GM21723 (cell line): ENCODE measurements at regions not wholly inside any gene's neighbourhood (a gene's known extent, or its start where the extent isn't known, plus 50 kb on each side); places are given as distances from the start of the nearest gene placed in this dataset.
A peak's percentile ranks its signal among the peaks of the same experiment; 100 is the strongest.
"Not testable (repeated sequence)": the region's sequence is repeated elsewhere in the genome, so short reads cannot be mapped to it uniquely, and the experiment has no call there.

Source experiments
- ATAC-seq: cut with Tn5 transposase; IDR thresholded peaks from one replicate; pipeline ENCODE4 v1.9.1; 2021; ENCODE audit warnings: mild to moderate bottlenecking, moderate library complexity; ENCODE audit not compliant: unreplicated experiment

DNA sequence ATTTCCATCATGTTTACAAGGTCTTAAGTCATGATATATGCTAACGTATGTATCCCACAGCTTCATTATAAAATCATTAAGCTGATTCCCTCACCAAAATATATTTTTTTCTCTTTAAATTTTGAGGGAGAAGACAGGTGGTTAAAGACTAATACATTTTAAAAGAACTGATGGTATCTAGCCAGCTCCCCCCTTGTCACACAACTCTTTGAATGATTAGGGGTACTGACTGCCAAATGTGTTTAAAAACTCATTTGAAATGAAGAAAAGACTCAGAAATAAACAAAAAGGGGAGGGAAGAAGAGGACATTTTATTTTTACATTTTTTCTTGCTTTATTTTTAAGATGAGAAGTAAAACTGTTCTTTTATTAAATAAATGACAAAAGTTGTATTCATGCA, 805.3 kb downstream of the SATB2 start:
- ATAC-seq = no peak

GRCh38 chr2:198645816-198646215, 811.9 kb downstream of the SATB2 start:
- no peak for ATAC-seq

DNA sequence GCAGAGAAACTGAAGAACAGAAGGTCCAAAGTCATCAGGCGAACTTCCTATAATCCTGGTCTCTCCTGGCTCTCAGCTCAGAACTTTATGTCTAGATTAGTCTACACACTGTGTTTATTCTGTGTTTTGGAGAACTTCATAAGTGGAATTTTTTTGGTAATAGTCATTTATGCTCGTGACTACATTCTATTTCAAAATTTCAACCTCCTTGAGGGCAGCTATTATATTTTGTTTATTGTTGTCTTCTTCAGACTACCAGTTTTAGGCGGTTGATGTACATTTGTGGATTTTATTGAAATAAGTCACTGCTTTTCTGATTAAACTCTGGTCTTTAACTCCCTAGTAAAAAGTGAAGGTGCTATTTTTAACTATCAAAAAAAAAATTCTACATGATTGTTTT, 816.6 kb downstream of the SATB2 start:
- no peak for ATAC-seq

DNA sequence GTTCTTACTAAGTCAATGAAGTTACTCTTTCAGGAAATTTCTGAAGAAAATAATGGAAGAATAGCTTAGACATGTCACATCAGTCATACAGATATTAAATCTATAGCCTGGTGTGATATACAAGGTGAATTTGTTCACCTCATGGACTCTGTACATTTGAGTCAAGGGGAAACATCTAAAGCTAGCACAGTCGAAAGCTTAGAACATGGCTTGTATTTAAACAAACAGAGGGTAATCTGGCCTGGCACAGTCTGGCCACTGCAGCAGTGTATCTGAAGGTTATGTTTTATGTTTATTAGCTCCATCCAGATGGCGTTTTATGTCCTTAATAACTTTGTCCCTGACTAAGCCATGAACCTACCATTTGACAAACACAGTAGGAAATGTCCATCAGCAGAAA, 817.3 kb downstream of the SATB2 start:
- ATAC-seq = no peak

GRCh38 chr2:198639580-198639979, 818.2 kb downstream of the SATB2 start:
- no peak for ATAC-seq

- ATAC-seq = no peak
Measured at GRCh38 chr2:198638577-198638976, 819.2 kb downstream of the SATB2 start.

DNA sequence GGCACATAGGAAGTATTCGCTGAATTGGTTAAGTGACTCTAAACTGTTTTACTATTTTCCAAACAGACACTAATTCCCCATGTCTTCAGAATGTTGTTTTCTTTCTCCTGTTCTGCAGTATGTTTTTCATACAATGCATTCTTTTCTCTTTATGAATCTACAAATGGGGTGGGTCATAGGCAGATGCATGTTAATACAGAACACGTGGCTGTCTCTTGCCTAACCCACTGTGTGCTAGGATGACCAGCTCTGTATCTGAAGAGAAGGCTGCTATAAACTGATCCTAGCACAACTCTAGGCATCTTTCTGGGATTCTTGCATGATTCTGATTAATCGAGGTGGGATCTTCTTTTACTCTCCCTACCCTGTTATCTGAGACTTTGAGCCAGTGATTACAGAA, 826.0 kb downstream of the PLCL1 start:
- no peak for ATAC-seq

- ATAC-seq = no peak
Measured at GRCh38 chr2:198628596-198628995, 824.2 kb downstream of the PLCL1 start.

- ATAC-seq = no peak
Measured at GRCh38 chr2:198622986-198623730, 818.8 kb downstream of the PLCL1 start.

- ATAC-seq = peak; percentile 71
Measured at GRCh38 chr2:198615972-198616371, 811.6 kb downstream of the PLCL1 start.

DNA sequence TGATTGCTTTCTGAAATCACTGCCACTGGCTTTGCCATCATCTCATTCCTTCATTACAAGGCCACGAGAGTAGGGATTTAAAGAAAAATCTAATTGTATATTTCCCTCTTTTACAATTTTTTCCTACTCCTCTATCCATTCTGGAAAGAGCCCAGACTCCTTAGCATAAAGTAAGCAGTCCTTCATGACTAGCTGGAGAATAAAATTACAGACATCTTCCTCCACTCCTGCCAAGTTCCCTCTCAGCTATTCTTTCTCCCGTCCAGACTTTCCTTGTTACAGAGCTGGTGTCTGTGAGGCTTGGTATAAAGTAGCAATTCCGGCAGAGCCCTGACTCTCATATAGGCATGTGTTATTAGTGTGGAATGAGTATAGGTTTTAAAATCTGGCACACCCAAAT, 806.8 kb downstream of the PLCL1 start:
- no peak for ATAC-seq

DNA sequence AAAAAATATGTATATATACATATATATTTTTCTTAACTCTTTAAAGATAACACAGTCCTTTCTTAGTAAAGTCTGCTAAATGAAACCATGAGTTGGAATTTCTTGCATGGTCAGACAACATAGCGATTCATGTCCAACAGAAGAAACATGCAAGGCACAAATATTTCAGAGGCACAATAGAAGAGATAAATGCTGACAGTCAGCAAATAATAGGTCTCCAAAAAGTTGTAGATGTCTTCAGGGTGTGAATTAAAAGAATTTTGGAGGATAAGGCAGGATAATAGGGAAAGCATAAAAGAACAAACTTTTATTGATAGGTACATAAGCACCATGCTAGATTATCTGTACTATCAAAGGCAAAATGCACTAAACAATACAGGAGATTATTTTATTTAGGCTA, 800.2 kb downstream of the PLCL1 start:
- no peak for ATAC-seq

DNA sequence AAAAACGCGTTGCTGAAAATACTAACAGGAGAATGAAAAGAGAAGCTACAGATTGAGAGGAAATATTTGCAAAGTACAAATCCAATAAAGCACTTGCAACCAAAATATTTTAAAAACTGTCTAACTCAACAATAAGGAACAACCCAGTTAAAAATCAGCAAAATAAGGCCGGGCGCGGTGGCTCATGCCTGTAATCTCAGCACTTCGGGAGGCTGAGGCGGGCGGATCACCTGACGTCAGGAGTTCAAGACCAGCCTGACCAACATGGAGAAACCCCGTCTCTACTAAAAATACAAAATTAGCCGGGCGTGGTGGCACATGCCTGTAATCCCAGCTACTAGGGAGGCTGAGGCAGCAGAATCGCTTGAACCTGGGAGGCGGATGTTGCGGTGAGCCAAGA, 798.6 kb downstream of the PLCL1 start:
- not testable (repeated sequence) for ATAC-seq

DNA sequence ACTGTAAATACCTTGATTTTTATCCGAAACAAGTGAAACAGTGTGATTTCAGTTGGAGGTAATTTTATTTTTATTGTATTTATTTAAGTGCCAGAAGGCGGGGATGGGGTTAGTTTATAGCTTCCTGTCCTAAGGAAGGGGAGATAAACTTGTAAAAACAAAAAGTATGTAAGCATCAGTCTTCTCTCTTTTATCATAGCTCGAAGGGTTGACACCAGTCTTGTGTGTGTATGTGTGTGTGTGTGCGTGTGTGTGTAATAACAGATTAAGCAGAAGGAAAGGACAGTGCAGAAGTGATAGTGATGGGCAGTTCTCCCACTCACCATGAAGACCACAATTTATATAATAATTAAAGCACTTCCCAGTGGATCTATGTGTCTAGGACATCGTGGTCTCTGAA, 793.3 kb downstream of the PLCL1 start:
- ATAC-seq = no peak

DNA sequence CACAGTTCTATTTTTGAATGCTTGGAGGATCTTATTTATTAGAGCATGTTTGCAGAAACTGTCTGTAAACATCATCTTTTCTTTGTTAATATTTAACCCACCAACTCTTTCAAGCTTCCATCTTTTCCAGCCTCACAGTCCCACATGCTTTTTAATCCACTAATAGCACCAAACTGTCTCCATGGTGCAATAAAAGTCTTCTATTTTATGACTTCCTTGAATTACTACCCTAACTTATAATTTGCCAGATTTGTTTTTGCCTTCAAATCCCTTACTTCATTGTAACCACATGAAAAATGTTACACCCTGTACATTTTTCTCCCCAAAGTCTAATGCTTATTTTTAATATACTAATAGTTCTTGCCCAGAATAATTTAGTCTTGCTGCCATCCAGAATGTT, 792.6 kb downstream of the PLCL1 start:
- ATAC-seq = no peak

GRCh38 chr2:198595721-198596120, 791.3 kb downstream of the PLCL1 start:
- ATAC-seq = no peak

DNA sequence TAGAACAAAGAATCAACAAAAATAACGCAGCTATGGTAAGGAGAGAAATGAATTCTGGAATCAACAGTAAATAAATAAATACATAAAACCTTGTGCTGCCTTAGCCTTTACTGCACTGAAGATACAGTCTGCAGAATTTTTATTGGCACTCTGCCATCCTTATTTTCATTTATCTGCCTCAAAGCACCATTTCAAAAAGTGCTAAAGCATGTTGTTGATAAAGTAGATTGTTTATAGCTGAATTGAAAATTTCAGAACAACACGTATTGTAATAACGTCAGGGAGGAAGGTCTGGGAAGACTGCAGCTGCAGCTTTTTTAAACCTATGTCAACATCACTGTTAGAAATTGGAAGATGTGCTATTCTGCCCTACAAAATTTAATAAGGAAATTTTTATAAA, 787.2 kb downstream of the PLCL1 start:
- no peak for ATAC-seq

DNA sequence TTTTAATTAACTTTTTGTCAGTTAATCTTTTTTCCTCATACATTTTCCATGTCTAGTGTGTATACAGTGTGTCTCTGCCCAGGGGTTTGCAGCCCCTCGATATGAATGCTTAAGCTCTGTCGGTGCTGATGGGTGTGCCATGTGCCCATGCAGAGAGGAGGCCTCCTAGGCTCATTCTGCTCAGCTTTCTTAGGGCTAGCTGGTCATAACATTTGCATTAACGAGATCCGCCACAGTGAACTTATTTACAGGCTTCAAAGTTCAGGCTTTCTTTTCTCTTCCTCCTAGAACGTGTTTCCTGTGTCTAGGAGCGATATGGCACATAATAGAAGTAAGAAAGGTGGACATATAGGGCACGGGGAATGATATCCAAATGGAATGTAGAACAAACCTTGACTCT, 783.3 kb downstream of the PLCL1 start:
- ATAC-seq = no peak

GRCh38 chr2:198587240-198587639, 782.8 kb downstream of the PLCL1 start:
- no peak for ATAC-seq

DNA sequence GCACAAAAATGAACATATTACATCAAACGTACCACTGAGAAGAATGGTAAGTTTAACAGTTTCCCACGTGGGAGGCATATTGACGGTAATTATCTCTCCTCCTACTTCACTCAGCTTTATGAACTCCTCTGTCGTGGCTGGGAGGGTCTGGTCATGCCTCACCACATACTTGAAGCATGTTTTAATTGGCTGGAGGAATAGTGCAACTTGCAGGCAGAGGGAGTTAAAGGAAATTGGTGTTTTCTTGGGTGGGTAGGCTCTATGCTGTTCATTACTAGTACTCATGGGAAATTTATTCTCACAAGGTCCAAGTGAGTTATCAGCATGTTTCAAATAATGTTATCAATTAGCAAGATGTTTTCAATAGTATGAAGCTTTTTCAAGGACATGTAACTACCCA, 767.0 kb downstream of the PLCL1 start:
- ATAC-seq = no peak

DNA sequence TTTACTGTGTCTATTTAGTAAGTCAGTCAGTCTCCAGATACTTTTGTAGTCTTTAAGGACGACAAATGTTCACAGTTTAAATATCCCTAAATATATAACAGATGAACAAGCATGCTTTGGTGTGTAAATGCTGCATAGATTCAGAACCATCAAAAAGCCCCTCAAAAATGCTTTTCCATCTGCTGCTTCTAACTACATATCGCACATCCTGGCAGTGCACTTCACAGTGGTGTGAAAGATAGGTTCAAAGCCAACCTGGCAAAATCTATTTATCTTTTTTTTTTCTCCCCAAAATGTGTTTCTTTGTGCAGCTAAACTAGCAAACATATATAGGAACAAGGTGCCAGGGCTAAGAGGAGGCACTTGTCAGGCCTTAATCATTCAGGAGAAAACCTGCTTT, 753.8 kb downstream of the PLCL1 start:
- ATAC-seq = no peak

DNA sequence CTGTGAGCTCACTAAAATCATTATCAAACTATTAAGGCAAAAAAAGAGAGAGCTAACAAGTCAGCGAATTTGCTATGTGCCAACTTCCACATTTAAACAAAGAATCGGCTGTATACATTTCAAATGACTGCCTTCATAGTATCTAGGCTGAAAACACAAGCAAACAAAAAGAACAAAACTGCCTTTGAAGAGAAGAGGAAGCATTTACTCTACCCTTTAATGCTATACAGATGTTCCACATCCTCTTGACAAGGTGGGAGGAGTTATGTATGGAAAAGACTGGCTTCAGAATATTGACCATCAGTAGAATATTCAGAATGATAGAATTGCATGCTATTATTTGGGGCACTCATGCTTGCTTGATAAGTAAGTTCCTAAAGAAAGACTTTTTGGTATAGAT, 741.7 kb downstream of the PLCL1 start:
- no peak for ATAC-seq

DNA sequence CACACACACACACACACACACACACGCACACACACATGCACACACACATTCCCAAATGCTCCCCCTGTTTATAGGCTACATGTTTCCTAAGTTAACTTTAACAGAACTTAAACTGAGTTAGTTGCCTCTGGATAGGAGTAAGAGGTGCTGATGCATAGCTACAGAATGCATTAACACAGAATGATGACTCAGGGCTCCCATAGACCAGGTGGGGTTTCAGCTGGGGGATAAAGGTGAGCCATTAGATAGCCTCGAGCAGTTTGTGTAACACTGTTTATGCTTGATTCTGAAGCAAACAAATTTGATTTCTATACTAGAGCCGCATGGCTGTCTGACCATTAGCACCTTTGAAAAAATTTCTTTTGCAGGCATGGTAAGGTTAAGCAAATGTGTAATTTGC, 741.0 kb downstream of the PLCL1 start:
- ATAC-seq = no peak
